HFF-Myc (cell line): ENCODE measurements at regions not wholly inside any gene's neighbourhood (a gene's known extent, or its start where the extent isn't known, plus 50 kb on each side); places are given as distances from the start of the nearest gene placed in this dataset.

Experiments
- DNase-seq: peaks from one replicate; pipeline ENCODE4 v3.0.0-alpha.2; 2011; ENCODE audit warnings: low read depth; ENCODE audit errors: extremely low read depth
- H3K4me3 ChIP-seq: replicated peaks from 2 replicates; pipeline ENCODE4 v1.5.1; 2011; ENCODE audit warnings: low read depth, mild to moderate bottlenecking, control low read depth, low read length
- TF ChIP-seq, protein P1 (sequence below): IDR thresholded peaks from 2 replicates; pipeline ENCODE4 v1.5.1; 2012; ENCODE audit warnings: mild to moderate bottlenecking, low read depth, low read length, control low read depth; ENCODE audit errors: missing control alignments

- no peak overlapping the region for H3K4me3 ChIP-seq
- TF ChIP-seq, protein P1, sequence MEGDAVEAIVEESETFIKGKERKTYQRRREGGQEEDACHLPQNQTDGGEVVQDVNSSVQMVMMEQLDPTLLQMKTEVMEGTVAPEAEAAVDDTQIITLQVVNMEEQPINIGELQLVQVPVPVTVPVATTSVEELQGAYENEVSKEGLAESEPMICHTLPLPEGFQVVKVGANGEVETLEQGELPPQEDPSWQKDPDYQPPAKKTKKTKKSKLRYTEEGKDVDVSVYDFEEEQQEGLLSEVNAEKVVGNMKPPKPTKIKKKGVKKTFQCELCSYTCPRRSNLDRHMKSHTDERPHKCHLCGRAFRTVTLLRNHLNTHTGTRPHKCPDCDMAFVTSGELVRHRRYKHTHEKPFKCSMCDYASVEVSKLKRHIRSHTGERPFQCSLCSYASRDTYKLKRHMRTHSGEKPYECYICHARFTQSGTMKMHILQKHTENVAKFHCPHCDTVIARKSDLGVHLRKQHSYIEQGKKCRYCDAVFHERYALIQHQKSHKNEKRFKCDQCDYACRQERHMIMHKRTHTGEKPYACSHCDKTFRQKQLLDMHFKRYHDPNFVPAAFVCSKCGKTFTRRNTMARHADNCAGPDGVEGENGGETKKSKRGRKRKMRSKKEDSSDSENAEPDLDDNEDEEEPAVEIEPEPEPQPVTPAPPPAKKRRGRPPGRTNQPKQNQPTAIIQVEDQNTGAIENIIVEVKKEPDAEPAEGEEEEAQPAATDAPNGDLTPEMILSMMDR, result no peak
- DNase-seq, result no peak
Measured at GRCh38 chr1:94326329-94326728, 88.9 kb upstream of the ARHGAP29 start.

DNA sequence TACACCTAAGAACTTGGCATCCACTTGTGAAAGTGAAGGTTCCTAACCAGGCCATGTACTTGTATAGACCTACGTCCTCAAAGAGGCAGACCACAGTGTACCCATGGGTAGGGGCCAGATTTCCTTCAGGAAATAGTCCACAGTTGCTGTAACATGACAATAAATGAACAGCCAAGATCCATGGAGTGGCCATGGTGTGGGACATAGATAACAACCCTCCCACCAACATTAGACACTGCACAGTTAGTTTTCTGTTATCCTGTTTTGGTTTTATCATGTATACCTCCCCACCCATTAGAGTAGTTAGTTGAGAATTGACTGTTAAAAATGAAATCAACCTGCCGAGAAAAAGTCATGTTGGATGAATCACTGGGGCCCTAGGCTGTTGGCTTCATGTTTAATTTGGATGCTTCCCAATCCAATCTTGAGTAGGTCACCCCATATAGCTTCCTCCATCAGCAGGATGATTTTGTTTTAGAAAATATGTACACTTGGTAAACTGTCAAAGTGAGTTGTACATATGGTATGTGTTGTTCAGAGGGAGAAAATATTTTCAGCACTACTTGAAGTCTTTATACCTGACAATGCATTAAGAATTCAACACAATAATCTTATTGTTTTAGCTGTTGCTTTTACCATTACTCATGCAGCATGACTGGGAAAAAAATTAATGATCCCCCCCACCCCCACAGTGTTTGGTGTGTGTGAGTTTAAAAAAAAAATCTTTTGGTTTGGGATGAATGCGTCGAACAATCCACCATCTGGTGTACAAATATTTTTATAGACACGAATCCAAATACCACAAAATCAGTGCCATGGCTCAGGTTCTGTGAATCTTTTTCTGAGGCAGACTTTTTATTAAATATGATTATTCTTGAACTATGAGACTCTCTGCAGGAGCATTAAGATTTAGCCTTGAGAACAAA lies 88.3 kb upstream of the ARHGAP29 start:
- H3K4me3 ChIP-seq, result no peak overlapping the region
- TF ChIP-seq, protein P1, result no peak
- DNase-seq, result peak; percentile 94

DNA sequence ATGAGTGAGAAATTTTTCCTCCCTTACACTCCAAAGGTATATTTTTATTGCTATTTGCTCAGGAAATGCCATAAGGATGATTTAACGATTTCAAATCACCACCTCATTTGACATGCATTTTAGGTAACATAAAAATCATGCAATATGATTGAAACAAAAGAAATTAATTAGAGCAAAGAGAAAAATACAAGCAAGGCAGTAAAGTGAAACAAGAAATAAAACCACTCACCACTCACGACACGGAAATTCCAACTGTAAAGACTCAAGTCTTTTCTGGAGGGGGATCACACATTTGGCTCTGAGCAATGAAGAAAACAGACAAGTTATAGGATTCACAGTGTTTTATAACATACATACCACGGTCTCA lies 86.8 kb upstream of the ARHGAP29 start:
- no peak for DNase-seq
- H3K4me3 ChIP-seq, result no peak overlapping the region
- TF ChIP-seq, protein P1, result no peak

DNA sequence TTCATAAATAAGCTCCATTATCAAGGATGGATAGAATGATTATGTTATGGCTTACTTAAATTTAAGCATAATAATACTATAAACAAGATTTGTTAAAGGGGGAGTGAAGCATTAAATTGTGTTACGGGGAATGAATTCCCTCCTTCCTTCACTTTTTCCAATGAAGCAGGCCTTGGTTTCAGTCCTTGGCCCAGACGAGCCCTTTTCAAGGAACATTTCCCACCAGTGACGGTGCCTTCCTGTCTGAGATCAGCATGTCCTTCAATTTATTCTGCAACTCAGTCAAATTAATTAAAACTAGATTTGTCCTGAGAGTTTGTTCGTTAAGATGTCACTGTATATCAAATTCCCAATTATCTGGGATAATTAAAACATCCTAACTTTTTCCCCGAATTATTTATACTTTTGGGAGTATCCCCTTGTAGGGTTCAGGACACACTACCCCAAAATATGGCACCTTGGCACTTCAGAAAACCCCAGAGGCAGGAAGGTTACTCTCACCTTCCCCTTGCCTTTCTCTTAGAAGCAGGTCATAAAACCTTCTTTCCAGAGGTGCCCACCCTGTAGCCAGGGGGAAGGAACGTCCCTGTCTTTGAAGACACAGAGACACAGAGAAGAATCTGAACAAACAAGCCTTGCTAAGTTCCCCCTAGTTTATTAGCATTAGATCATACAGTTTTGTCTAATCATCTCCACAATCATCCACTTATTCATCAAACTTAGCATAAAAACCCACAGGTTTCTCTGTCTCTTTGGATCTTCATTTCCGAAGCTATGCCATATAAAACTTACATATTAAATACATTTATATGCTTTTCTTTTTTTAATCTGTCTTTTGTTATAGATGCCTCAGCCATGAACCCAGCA lies 86.2 kb upstream of the ARHGAP29 start:
- no peak overlapping the region for H3K4me3 ChIP-seq

GRCh38 chr1:94322696-94323095 lies 85.3 kb upstream of the ARHGAP29 start:
- no peak for DNase-seq
- H3K4me3 ChIP-seq, result no peak overlapping the region
- TF ChIP-seq, protein P1, result no peak

More for the DNA sequence above, 86.2 kb upstream of the ARHGAP29 start:
- no peak for DNase-seq
- TF ChIP-seq, protein P1, result no peak

- H3K4me3 ChIP-seq, result no peak overlapping the region
- peak; percentile 78 for DNase-seq
- TF ChIP-seq, protein P1, result no peak
Measured at GRCh38 chr1:94321662-94322061, 84.3 kb upstream of the ARHGAP29 start.
